Osteocyte (in vitro differentiated cells): ENCODE measurements at regions not wholly inside any gene's neighbourhood (a gene's known extent, or its start where the extent isn't known, plus 50 kb on each side); places are given as distances from the start of the nearest gene placed in this dataset.

Experiments used
- DNase-seq: peaks from one replicate; pipeline ENCODE4 v3.0.0; 2021; ENCODE audit warnings: mixed read lengths; ENCODE audit not compliant: unreplicated experiment; ENCODE audit errors: extremely low spot score
- H3K27ac Mint-ChIP-seq: one replicate; pipeline ENCODE4 v1.8.0; 2021; ENCODE audit warnings: mild to moderate bottlenecking, mixed read lengths; ENCODE audit not compliant: unreplicated experiment
- H3K27me3 Mint-ChIP-seq: one replicate; pipeline ENCODE4 v1.8.0; 2021; ENCODE audit warnings: mixed read lengths; ENCODE audit not compliant: unreplicated experiment
- H3K36me3 Mint-ChIP-seq: one replicate; pipeline ENCODE4 v1.8.0; 2021; ENCODE audit warnings: mixed read lengths; ENCODE audit not compliant: unreplicated experiment
- H3K4me1 Mint-ChIP-seq: one replicate; pipeline ENCODE4 v1.8.0; 2021; ENCODE audit warnings: mixed read lengths; ENCODE audit not compliant: unreplicated experiment
- H3K4me3 Mint-ChIP-seq: one replicate; pipeline ENCODE4 v1.8.0; 2021; ENCODE audit warnings: mild to moderate bottlenecking, moderate library complexity, mixed read lengths; ENCODE audit not compliant: unreplicated experiment
- H3K9me3 Mint-ChIP-seq: one replicate; pipeline ENCODE4 v1.8.0; 2021; ENCODE audit warnings: mixed read lengths; ENCODE audit not compliant: unreplicated experiment
- TF ChIP-seq, protein P1 (sequence below): fragments of 200-600 bp; sonication (generic); IDR thresholded peaks from 2 replicates; pipeline ENCODE4 v1.5.0; 2021; ENCODE audit warnings: antibody characterized with exemption, mild to moderate bottlenecking, moderate library complexity

DNA sequence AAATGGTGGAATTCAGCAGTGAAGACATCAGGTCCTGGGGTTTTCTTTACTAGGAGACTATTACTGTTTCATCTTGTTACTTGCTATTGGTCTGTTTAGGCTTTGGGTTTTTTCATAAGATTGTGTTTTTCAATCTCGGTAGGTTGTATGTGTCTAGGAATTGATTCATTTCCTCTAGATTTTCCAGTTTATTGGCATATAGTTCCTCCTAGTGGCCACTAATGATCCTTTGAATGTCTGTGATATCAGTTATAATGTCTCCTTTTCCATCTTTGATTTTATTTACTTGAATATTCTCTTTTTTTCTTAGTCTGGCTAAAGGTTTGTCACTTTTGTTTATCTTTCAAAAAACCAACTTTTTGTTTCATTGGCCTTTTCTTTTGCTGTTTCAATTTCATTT, 233.0 kb downstream of the RWDD3 start:
- TF ChIP-seq, protein P1, sequence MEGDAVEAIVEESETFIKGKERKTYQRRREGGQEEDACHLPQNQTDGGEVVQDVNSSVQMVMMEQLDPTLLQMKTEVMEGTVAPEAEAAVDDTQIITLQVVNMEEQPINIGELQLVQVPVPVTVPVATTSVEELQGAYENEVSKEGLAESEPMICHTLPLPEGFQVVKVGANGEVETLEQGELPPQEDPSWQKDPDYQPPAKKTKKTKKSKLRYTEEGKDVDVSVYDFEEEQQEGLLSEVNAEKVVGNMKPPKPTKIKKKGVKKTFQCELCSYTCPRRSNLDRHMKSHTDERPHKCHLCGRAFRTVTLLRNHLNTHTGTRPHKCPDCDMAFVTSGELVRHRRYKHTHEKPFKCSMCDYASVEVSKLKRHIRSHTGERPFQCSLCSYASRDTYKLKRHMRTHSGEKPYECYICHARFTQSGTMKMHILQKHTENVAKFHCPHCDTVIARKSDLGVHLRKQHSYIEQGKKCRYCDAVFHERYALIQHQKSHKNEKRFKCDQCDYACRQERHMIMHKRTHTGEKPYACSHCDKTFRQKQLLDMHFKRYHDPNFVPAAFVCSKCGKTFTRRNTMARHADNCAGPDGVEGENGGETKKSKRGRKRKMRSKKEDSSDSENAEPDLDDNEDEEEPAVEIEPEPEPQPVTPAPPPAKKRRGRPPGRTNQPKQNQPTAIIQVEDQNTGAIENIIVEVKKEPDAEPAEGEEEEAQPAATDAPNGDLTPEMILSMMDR = no peak
- Mint-ChIP-seq H3K4me3 (no peak overlapping the region), H3K27me3 (peaks cover 7% of the 10 kb centered on the region), H3K36me3 (no peaks in the 10 kb centered on the region), H3K4me1 (no peaks in the 10 kb centered on the region), H3K27ac (no peak overlapping the region), H3K9me3 (peaks cover 9% of the 10 kb centered on the region)
- no peak for DNase-seq

DNA sequence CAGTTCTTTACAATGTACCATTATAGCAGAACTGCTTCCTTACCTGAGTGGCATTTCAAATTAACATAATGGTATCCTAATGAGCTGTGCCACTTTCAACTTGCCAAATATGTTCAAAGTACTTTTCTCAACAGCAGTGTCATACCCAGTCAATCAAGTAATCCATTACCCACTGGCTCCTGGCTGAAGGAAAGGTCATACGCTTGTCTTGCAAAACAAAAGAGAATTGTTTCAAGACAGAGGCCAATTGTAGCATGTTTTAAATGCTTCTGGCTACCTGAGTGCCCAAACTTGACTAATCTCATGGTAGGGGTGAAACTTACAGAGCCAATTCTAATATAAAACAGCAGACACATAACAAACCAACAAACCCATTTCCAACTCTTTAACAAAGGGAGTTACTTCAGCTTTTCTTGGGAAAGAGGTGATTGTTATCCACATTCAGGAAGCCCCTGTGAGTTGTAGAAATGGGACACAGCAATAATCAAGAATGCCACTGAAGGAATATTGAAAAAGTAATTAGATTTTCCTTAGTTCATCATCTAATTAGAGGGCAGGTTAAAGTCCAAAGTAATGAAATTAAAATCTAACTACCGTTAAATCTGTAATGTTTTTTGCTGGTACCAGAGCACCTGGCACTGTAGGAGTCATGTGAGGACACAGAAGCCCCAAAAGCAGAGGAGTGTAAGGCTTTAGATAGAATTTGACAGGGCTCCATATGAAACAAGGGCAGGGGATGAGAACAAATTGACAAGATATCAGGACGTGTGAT, 241.9 kb downstream of the RWDD3 start:
- Mint-ChIP-seq H3K4me3 (no peak overlapping the region), H3K36me3 (no peaks in the 10 kb centered on the region), H3K27me3 (no peaks in the 10 kb centered on the region), H3K27ac (no peak overlapping the region), H3K4me1 (no peaks in the 10 kb centered on the region), H3K9me3 (peaks cover 5% of the 10 kb centered on the region)
- DNase-seq = no peak
- TF ChIP-seq, protein P1 = no peak

GRCh38 chr1:95496307-95496706, 262.3 kb downstream of the RWDD3 start:
- DNase-seq = no peak
- Mint-ChIP-seq H3K4me1 (no peaks in the 10 kb centered on the region), H3K27me3 (peaks cover 2% of the 10 kb centered on the region), H3K36me3 (no peaks in the 10 kb centered on the region), H3K9me3 (no peaks in the 10 kb centered on the region), H3K4me3 (no peak overlapping the region), H3K27ac (no peak overlapping the region)
- TF ChIP-seq, protein P1 = no peak

DNA sequence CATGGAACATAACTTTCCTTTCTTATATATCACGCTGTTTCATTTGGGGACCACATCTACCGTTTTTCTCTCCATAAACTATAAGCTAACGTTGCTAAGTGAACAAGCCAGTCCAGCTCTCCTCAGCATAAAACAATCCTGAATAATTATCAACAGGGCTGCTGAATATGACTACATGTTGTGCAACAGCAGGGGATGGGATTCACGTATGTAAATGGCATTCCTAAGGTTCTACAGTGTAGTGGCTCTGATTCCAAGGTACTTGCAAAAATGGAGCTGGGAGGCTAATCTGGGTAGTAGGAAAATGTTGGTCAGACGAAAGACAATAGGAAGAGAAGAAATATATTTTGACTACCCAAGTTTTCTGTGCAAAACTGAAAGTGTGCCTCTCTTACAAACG, 262.8 kb downstream of the RWDD3 start:
- Mint-ChIP-seq H3K4me1 (no peaks in the 10 kb centered on the region), H3K27ac (no peak overlapping the region), H3K36me3 (no peaks in the 10 kb centered on the region), H3K9me3 (no peaks in the 10 kb centered on the region), H3K4me3 (no peak overlapping the region), H3K27me3 (peaks cover 2% of the 10 kb centered on the region)
- DNase-seq = no peak
- TF ChIP-seq, protein P1 = no peak

- no peak for DNase-seq
- no peak overlapping the region for H3K27ac Mint-ChIP-seq
- H3K4me3 Mint-ChIP-seq = no peak overlapping the region
- TF ChIP-seq, protein P1 = no peak
- no peaks in the 10 kb centered on the region for H3K36me3 Mint-ChIP-seq
- H3K27me3 Mint-ChIP-seq = peaks cover 2% of the 10 kb centered on the region
- H3K4me1 Mint-ChIP-seq = no peaks in the 10 kb centered on the region
- no peaks in the 10 kb centered on the region for H3K9me3 Mint-ChIP-seq
These were observed 263.6 kb downstream of the RWDD3 start for GRCh38 chr1:95497566-95497965.
